BJ (cell line): ENCODE measurements at regions not wholly inside any gene's neighbourhood (a gene's known extent, or its start where the extent isn't known, plus 50 kb on each side); places are given as distances from the start of the nearest gene placed in this dataset.

Experiments
- CTCF ChIA-PET: fragments of 350-600 bp; formaldehyde crosslinking; extraction: SDS; loops from one replicate; lab custom pipeline; 2021; ENCODE audit warnings: antibody characterized with exemption, inconsistent platforms; lab: Yijun Ruan, JAX
- POLR2A ChIA-PET: fragments of 300-600 bp; sonication (Branson Sonifier 250); formaldehyde crosslinking; extraction: SDS; loops from one replicate; lab custom pipeline; 2021; ENCODE audit warnings: antibody characterized with exemption; lab: Charles Lee
- DNase-seq: peaks from one replicate; pipeline ENCODE4 v3.0.0-alpha.2; 2011; ENCODE audit warnings: low read depth
- H3K27me3 ChIP-seq: 2 replicates; pipeline ENCODE4 v1.6.0; 2011; ENCODE audit warnings: low read length; ENCODE audit not compliant: control insufficient read depth, insufficient read depth
- H3K36me3 ChIP-seq: 2 replicates; pipeline ENCODE4 v1.5.1; 2011; ENCODE audit warnings: low read length; ENCODE audit not compliant: control insufficient read depth, insufficient read depth
- H3K4me3 ChIP-seq: 2 replicates; pipeline ENCODE4 v1.5.1; 2011; ENCODE audit warnings: low read depth, mild to moderate bottlenecking, control low read depth, low read length
- TF ChIP-seq, protein P1 (sequence below): IDR thresholded peaks from 2 replicates; pipeline ENCODE4 v1.5.1; 2011; ENCODE audit warnings: low read depth, mild to moderate bottlenecking, control low read depth, inconsistent platforms, low read length, moderate library complexity; ENCODE audit not compliant: insufficient read depth

- Histone ChIP-seq H3K4me3 (no peak overlapping the region), H3K27me3 (no peaks in the 10 kb centered on the region), H3K36me3 (no peaks in the 10 kb centered on the region)
- ChIA-PET POLR2A (no interaction called here), CTCF (no interaction called here)
- peak; percentile 72 for DNase-seq
- TF ChIP-seq, protein P1, sequence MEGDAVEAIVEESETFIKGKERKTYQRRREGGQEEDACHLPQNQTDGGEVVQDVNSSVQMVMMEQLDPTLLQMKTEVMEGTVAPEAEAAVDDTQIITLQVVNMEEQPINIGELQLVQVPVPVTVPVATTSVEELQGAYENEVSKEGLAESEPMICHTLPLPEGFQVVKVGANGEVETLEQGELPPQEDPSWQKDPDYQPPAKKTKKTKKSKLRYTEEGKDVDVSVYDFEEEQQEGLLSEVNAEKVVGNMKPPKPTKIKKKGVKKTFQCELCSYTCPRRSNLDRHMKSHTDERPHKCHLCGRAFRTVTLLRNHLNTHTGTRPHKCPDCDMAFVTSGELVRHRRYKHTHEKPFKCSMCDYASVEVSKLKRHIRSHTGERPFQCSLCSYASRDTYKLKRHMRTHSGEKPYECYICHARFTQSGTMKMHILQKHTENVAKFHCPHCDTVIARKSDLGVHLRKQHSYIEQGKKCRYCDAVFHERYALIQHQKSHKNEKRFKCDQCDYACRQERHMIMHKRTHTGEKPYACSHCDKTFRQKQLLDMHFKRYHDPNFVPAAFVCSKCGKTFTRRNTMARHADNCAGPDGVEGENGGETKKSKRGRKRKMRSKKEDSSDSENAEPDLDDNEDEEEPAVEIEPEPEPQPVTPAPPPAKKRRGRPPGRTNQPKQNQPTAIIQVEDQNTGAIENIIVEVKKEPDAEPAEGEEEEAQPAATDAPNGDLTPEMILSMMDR = no peak
Measured at GRCh38 chr5:125140855-125141254, 394.4 kb upstream of the ZNF608 start.

- TF ChIP-seq, protein P1 = no peak
- no peaks in the 10 kb centered on the region for H3K36me3 ChIP-seq
- ChIA-PET POLR2A (no interaction called here), CTCF (interaction anchor here (0.7 kb wide), 1 partner anchor 1179 kb away, joined by 3 read pairs; no protein-coding TSS in a partner anchor)
- H3K4me3 ChIP-seq = no peak overlapping the region
- H3K27me3 ChIP-seq = no peaks in the 10 kb centered on the region
- no peak for DNase-seq
Measured at GRCh38 chr5:125142458-125142857, 396.0 kb upstream of the ZNF608 start.

DNA sequence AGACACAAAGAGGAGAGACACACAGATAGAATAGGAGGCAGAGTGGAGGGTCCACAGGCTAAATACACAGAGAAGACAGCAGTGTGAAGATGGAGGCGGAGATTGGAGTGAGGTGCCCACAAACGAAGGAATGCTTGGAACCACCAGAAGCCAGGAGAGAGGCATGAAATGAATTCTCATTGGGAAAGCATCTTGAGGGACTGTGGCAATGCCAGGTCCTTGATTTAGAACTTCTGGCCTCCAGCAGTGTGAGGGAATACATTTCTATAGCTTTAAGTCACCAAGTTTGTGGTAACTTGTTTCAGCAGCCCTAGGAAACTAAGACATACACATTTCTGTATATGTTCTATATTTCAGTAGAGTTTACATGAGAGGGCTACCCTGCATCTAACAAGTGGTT is 396.6 kb upstream of the ZNF608 start:
- no peak for DNase-seq
- Histone ChIP-seq H3K36me3 (no peaks in the 10 kb centered on the region), H3K4me3 (no peak overlapping the region), H3K27me3 (no peaks in the 10 kb centered on the region)
- CTCF ChIA-PET = interaction anchor here (0.6 kb wide), 1 partner anchor 328 kb away, joined by 3 read pairs; no protein-coding TSS in a partner anchor
- POLR2A ChIA-PET = no interaction called here
- TF ChIP-seq, protein P1 = no peak

- POLR2A ChIA-PET = no interaction called here
- Histone ChIP-seq H3K27me3 (no peaks in the 10 kb centered on the region), H3K4me3 (no peak overlapping the region), H3K36me3 (no peaks in the 10 kb centered on the region)
- no peak for DNase-seq
- TF ChIP-seq, protein P1 = no peak
- CTCF ChIA-PET = no interaction called here
Measured at GRCh38 chr5:125148076-125148475, 401.6 kb upstream of the ZNF608 start.

DNA sequence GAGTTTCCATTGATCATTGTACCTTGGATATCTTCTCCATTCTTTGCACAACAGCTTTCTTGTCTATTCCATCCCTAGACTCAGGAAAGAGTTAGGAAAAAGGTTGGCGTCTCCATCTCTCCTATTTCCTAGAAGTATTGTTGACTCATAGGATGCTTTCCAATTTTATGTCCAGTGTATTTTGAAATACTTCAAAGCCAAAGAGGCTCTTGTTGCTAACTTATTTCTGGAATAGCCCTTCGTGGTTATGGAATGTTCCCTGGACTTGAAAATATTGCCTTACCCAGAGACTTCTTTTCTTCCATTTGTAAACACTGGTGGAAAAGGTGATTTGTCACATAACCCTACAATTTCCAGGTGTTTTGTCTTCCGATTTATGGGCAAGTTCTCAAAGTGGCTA is 402.3 kb upstream of the ZNF608 start:
- ChIA-PET CTCF (interaction anchor here (0.6 kb wide), 1 partner anchor 190 kb away, joined by 3 read pairs; no protein-coding TSS in a partner anchor), POLR2A (no interaction called here)
- Histone ChIP-seq H3K4me3 (no peak overlapping the region), H3K27me3 (no peaks in the 10 kb centered on the region), H3K36me3 (no peaks in the 10 kb centered on the region)
- TF ChIP-seq, protein P1 = no peak
- no peak for DNase-seq
